Stomach smooth muscle (tissue), 2 donors: ENCODE measurements at regions not wholly inside any gene's neighbourhood (a gene's known extent, or its start where the extent isn't known, plus 50 kb on each side); places are given as distances from the start of the nearest gene placed in this dataset.

Experiments
- H3K27ac ChIP-seq: one replicate; pipeline ENCODE4 v1.7.0; 2013; ENCODE audit warnings: mild to moderate bottlenecking, low read length, inconsistent platforms
- H3K27me3 ChIP-seq, 2 donors: one replicate each; pipeline ENCODE4 v1.7.0; 2013; ENCODE audit warnings: low read length in 2 of 2; ENCODE audit not compliant: insufficient read depth in 2 of 2, control insufficient read depth in 1 of 2
- H3K36me3 ChIP-seq, 2 donors: one replicate each; pipeline ENCODE4 v1.7.0; 2013; ENCODE audit warnings: low read length in 2 of 2; ENCODE audit not compliant: control insufficient read depth in 2 of 2, insufficient read depth in 2 of 2
- H3K4me1 ChIP-seq: one replicate; pipeline ENCODE4 v1.7.0; 2013; ENCODE audit warnings: low read length; ENCODE audit not compliant: control insufficient read depth, insufficient read depth
- H3K4me3 ChIP-seq, 2 donors: one replicate each; pipeline ENCODE4 v1.7.0; 2013; ENCODE audit warnings: low read length in 2 of 2
- H3K9ac ChIP-seq, 2 donors: one replicate each; pipeline ENCODE4 v1.7.0; 2013; ENCODE audit warnings: low read length in 2 of 2, mild to moderate bottlenecking in 1 of 2
- H3K9me3 ChIP-seq, 2 donors: one replicate each; pipeline ENCODE4 v1.7.0; 2013; ENCODE audit warnings: low read length in 2 of 2; ENCODE audit not compliant: control insufficient read depth in 2 of 2
- donor health status: healthy.
- donor health status: Pancreatic carcinoma.

DNA sequence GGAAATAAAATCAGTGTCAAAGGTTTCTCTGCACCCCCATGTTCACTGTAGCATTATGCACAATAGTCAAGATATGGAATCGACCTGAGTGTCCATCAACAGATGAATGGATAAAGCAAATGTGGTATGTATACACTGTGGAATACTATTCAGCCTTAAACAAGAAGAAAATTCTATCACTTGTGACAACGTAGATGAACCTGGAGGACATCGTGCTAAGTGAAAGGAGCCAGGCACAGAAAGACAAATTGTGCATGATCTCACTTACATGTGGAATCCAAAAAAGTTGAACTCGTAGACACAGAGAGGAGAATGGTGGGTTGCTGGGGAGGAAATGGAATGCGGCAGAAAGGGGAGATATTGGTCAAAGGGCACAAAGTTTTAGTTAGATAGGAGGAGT is 136.3 kb upstream of the ESR1 start:
- no peaks in the 10 kb centered on the region for H3K9me3 ChIP-seq
- no peak overlapping the region for H3K4me3 ChIP-seq
- no peak overlapping the region for H3K27ac ChIP-seq
- H3K9ac ChIP-seq = no peak overlapping the region
- no peaks in the 10 kb centered on the region for H3K36me3 ChIP-seq
- H3K4me1 ChIP-seq = no peaks in the 10 kb centered on the region
- no peaks in the 10 kb centered on the region for H3K27me3 ChIP-seq

GRCh38 chr6:151674578-151674977 is 132.9 kb upstream of the ESR1 start:
- Histone ChIP-seq H3K4me1 (no peaks in the 10 kb centered on the region), H3K9ac (no peak overlapping the region), H3K27me3 (no peaks in the 10 kb centered on the region)

GRCh38 chr6:151675746-151676459 is 131.6 kb upstream of the ESR1 start:
- H3K9me3 ChIP-seq = no peaks in the 10 kb centered on the region
- no peak overlapping the region for H3K9ac ChIP-seq
- H3K4me3 ChIP-seq = no peak overlapping the region
- no peaks in the 10 kb centered on the region for H3K27me3 ChIP-seq
- no peak overlapping the region for H3K27ac ChIP-seq
- no peaks in the 10 kb centered on the region for H3K36me3 ChIP-seq
- no peaks in the 10 kb centered on the region for H3K4me1 ChIP-seq

More at GRCh38 chr6:151674578-151674977, 132.9 kb upstream of the ESR1 start:
- Histone ChIP-seq H3K27ac (no peak overlapping the region), H3K9me3 (no peaks in the 10 kb centered on the region), H3K36me3 (no peaks in the 10 kb centered on the region), H3K4me3 (no peak overlapping the region)

- no peaks in the 10 kb centered on the region for H3K9me3 ChIP-seq
- no peaks in the 10 kb centered on the region for H3K27me3 ChIP-seq
- H3K9ac ChIP-seq = no peak overlapping the region
- H3K4me3 ChIP-seq = no peak overlapping the region
- H3K27ac ChIP-seq = no peak overlapping the region
- no peaks in the 10 kb centered on the region for H3K4me1 ChIP-seq
- H3K36me3 ChIP-seq = no peaks in the 10 kb centered on the region
These were observed 131.0 kb upstream of the ESR1 start for GRCh38 chr6:151676460-151676945.

DNA sequence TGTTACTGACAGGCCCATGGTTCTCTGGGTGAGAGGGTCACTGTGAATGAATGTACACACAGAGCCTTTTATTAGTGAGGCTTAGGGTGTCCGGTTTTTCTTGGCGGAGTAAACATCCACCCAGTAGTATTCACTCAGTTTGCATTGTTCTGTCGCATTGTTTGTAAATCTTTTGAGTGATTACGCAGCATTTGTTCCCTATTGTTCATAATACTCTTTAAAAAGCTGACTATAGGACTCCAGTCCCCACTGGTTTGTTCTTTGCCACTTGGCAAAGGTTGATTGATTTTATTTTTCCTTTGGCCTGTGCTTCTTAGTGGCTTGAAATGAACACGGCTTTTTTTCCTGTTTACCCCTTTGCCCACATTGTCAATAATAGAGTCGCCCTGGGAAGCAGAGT is 130.1 kb upstream of the ESR1 start:
- H3K27ac ChIP-seq = no peak overlapping the region
- H3K4me3 ChIP-seq = no peak overlapping the region
- H3K4me1 ChIP-seq = no peaks in the 10 kb centered on the region
- no peaks in the 10 kb centered on the region for H3K36me3 ChIP-seq
- H3K27me3 ChIP-seq = no peaks in the 10 kb centered on the region
- H3K9me3 ChIP-seq = no peaks in the 10 kb centered on the region
- H3K9ac ChIP-seq = no peak overlapping the region

- no peak overlapping the region for H3K27ac ChIP-seq
- H3K27me3 ChIP-seq = peaks cover 2 to 4% of the 10 kb centered on the region in 2 donors
- H3K36me3 ChIP-seq = no peaks in the 10 kb centered on the region
- no peak overlapping the region for H3K4me3 ChIP-seq
- no peak overlapping the region for H3K9ac ChIP-seq
- no peaks in the 10 kb centered on the region for H3K9me3 ChIP-seq
- no peaks in the 10 kb centered on the region for H3K4me1 ChIP-seq
These were observed 128.4 kb upstream of the ESR1 start for GRCh38 chr6:151679081-151679480.

GRCh38 chr6:151679941-151680340 is 127.5 kb upstream of the ESR1 start:
- no peak overlapping the region for H3K9ac ChIP-seq

GRCh38 chr6:151680846-151681432 is 126.5 kb upstream of the ESR1 start:
- Histone ChIP-seq H3K27ac (no peak overlapping the region), H3K4me1 (no peaks in the 10 kb centered on the region), H3K4me3 (peak overlapping the region in 1 of 2 donors; percentile 35), H3K36me3 (no peaks in the 10 kb centered on the region), H3K27me3 (peaks cover 2 to 4% of the 10 kb centered on the region in 2 donors), H3K9me3 (no peaks in the 10 kb centered on the region), H3K9ac (no peak overlapping the region)

More at GRCh38 chr6:151679941-151680340, 127.5 kb upstream of the ESR1 start:
- Histone ChIP-seq H3K4me3 (no peak overlapping the region), H3K36me3 (no peaks in the 10 kb centered on the region), H3K27me3 (peaks cover 2 to 4% of the 10 kb centered on the region in 2 donors), H3K27ac (no peak overlapping the region), H3K4me1 (no peaks in the 10 kb centered on the region), H3K9me3 (no peaks in the 10 kb centered on the region)

- H3K9me3 ChIP-seq = no peaks in the 10 kb centered on the region
- peak overlapping the region in 1 of 2 donors; percentile 35 for H3K4me3 ChIP-seq
- H3K36me3 ChIP-seq = no peaks in the 10 kb centered on the region
- peak overlapping the region in 1 of 2 donors; percentile 42 for H3K9ac ChIP-seq
- H3K27me3 ChIP-seq = peaks cover 2 to 4% of the 10 kb centered on the region in 2 donors
- peak overlapping the region; percentile 31 for H3K27ac ChIP-seq
- no peaks in the 10 kb centered on the region for H3K4me1 ChIP-seq
These were observed 125.9 kb upstream of the ESR1 start for GRCh38 chr6:151681433-151682059.

- Histone ChIP-seq H3K27ac (no peak overlapping the region), H3K36me3 (no peaks in the 10 kb centered on the region)
These were observed 125.2 kb upstream of the ESR1 start for GRCh38 chr6:151682251-151682650.

More at GRCh38 chr6:151682251-151682650, 125.2 kb upstream of the ESR1 start:
- Histone ChIP-seq H3K9me3 (no peaks in the 10 kb centered on the region), H3K4me3 (no peak overlapping the region), H3K27me3 (peaks cover 2 to 4% of the 10 kb centered on the region in 2 donors), H3K4me1 (no peaks in the 10 kb centered on the region), H3K9ac (no peak overlapping the region)
